GM06990 (cell line): ENCODE measurements at regions not wholly inside any gene's neighbourhood (a gene's known extent, or its start where the extent isn't known, plus 50 kb on each side); places are given as distances from the start of the nearest gene placed in this dataset.
"Not testable (repeated sequence)": the region's sequence is repeated elsewhere in the genome, so short reads cannot be mapped to it uniquely, and the experiment has no call there.

Experiments used
- DNase-seq: peaks from one replicate; pipeline ENCODE4 v3.0.0-alpha.2; 2011; ENCODE audit not compliant: insufficient read length; ENCODE audit errors: extremely low read depth
- H3K27me3 ChIP-seq: replicated peaks from 2 replicates; pipeline ENCODE4 v1.6.0; 2011; ENCODE audit warnings: low read length; ENCODE audit not compliant: control insufficient read depth, insufficient read depth
- H3K36me3 ChIP-seq: 2 replicates; pipeline ENCODE4 v1.5.1; 2011; ENCODE audit warnings: low read length; ENCODE audit not compliant: control insufficient read depth, insufficient read depth
- H3K4me3 ChIP-seq: replicated peaks from 2 replicates; pipeline ENCODE4 v1.5.1; 2011; ENCODE audit warnings: low read depth, mild to moderate bottlenecking, control low read depth, low read length
- CTCF ChIP-seq: IDR thresholded peaks from 2 replicates; pipeline ENCODE4 v1.5.1; 2011; ENCODE audit warnings: low read length, control low read depth, mild to moderate bottlenecking, inconsistent platforms; ENCODE audit not compliant: insufficient read depth, poor library complexity, severe bottlenecking

- no peak for DNase-seq
- no peak overlapping the region for H3K4me3 ChIP-seq
- H3K27me3 ChIP-seq, result no peaks in the 10 kb centered on the region
- H3K36me3 ChIP-seq, result no peaks in the 10 kb centered on the region
- no peak for TF ChIP-seq CTCF
Measured at GRCh38 chr1:148385371-148386030, 97.6 kb downstream of the PPIAL4G start.

DNA sequence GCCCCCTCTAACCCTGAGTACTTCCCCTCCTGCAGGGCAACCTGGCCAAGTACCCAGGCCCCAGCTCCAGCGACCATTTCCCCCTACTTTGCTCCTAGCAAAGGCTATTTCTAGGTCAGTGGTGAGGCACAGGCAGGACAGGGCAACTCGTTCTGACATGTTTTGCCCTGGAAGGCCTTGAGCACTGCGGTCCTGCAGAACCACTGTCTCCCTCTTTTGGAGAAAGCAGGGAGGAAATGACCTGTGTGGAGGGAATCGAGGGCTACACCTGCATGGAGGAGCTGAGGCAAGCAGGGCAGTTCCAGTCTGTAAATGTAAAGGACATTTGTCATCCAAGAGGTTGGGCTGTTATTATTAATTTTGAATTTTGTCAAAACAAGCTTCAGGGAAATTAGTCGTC lies 99.1 kb downstream of the PPIAL4G start:
- H3K36me3 ChIP-seq, result no peaks in the 10 kb centered on the region
- no peak for DNase-seq
- H3K27me3 ChIP-seq, result no peaks in the 10 kb centered on the region
- H3K4me3 ChIP-seq, result no peak overlapping the region
- TF ChIP-seq CTCF, result no peak

GRCh38 chr1:148379697-148380096 lies 103.4 kb downstream of the PPIAL4G start:
- no peak for TF ChIP-seq CTCF
- Histone ChIP-seq H3K36me3 (no peaks in the 10 kb centered on the region), H3K4me3 (no peak overlapping the region), H3K27me3 (no peaks in the 10 kb centered on the region; the same call in 1 of the 2 replicates)
- DNase-seq, result no peak

DNA sequence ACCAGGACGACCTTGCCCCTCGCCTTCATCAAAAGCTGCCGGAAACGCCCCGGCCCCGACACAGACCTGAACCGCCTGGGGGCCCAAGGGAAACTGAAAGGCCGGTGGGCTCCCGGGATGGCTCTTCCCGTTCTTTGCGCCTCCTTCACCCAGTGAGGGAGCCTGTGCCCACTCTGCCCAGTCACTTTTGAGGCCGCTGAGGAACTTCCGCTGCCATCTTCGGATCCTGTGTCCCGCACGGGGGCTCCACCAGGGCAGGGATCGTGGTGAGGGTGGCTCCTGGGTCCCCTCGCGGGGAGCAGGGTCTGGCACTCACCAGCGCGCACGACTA lies 104.0 kb downstream of the PPIAL4G start:
- Histone ChIP-seq H3K4me3 (no peak overlapping the region), H3K36me3 (no peaks in the 10 kb centered on the region), H3K27me3 (no peaks in the 10 kb centered on the region; the same call in 1 of the 2 replicates)
- TF ChIP-seq CTCF, result no peak
- no peak for DNase-seq

DNA sequence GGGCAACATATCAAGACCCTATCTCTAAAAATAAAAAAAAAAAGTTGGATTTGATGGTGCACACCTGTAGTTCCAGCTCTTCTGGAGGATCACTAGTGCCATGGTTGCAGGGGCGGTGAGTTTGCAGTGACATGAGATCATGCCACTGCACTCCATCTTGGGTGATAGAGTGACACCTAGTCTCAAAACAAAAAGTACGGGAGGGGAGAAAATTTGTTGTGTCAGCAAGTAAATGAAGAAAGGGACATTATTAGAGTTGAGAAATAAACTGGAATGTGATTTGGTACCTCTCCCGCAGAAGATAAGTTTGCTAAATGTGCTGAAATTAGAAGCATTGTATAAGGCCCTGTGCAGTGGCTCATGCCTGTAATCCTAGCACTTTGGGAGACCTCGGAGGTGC lies 105.1 kb downstream of the PPIAL4G start:
- H3K36me3 ChIP-seq, H3K4me3 ChIP-seq, H3K27me3 ChIP-seq, DNase-seq: not testable (repeated sequence)

GRCh38 chr1:148377045-148377444 lies 106.1 kb downstream of the PPIAL4G start:
- not testable (repeated sequence) for DNase-seq, H3K4me3 ChIP-seq, H3K36me3 ChIP-seq, H3K27me3 ChIP-seq

- H3K4me3 ChIP-seq, result no peak overlapping the region
- DNase-seq, result no peak
- H3K36me3 ChIP-seq, result no peaks in the 10 kb centered on the region
- no peaks in the 10 kb centered on the region; the same call in 1 of the 2 replicates for H3K27me3 ChIP-seq
- TF ChIP-seq CTCF, result no peak
Measured at GRCh38 chr1:148374101-148374500, 109.0 kb downstream of the PPIAL4G start.
